Ishikawa (cell line): ENCODE measurements at regions not wholly inside any gene's neighbourhood (a gene's known extent, or its start where the extent isn't known, plus 50 kb on each side); places are given as distances from the start of the nearest gene placed in this dataset.

ENCODE experiments used
- CEBPB ChIP-seq: IDR thresholded peaks from 2 replicates; pipeline ENCODE4 v1.6.1; 2012
- CREB1 ChIP-seq: IDR thresholded peaks from 2 replicates; pipeline ENCODE4 v1.6.1; 2012; ENCODE audit warnings: low read depth
- EGR1 ChIP-seq: IDR thresholded peaks from 2 replicates; pipeline ENCODE4 v1.6.1; 2012
- EP300 ChIP-seq: IDR thresholded peaks from 2 replicates; pipeline ENCODE4 v1.6.1; 2012; ENCODE audit warnings: borderline replicate concordance
- FOXM1 ChIP-seq: IDR thresholded peaks from 2 replicates; pipeline ENCODE4 v1.6.1; 2012; ENCODE audit warnings: low read depth, borderline replicate concordance
- MAX ChIP-seq: IDR thresholded peaks from 2 replicates; pipeline ENCODE4 v1.6.1; 2012
- NFIC ChIP-seq: IDR thresholded peaks from 2 replicates; pipeline ENCODE4 v1.6.1; 2012
- RAD21 ChIP-seq: IDR thresholded peaks from 2 replicates; pipeline ENCODE4 v1.6.1; 2012; ENCODE audit warnings: low read depth
- TAF1 ChIP-seq: IDR thresholded peaks from 2 replicates; pipeline ENCODE4 v1.6.1; 2012; ENCODE audit warnings: low read depth, mild to moderate bottlenecking
- TCF12 ChIP-seq: IDR thresholded peaks from 2 replicates; pipeline ENCODE4 v1.6.1; 2012; ENCODE audit warnings: low read depth
- TEAD4 ChIP-seq: IDR thresholded peaks from 2 replicates; pipeline ENCODE4 v1.6.1; 2012
- YY1 ChIP-seq: IDR thresholded peaks from 2 replicates; pipeline ENCODE4 v1.6.1; 2012; ENCODE audit warnings: low read depth
- ZBTB7A ChIP-seq: IDR thresholded peaks from 2 replicates; pipeline ENCODE4 v1.6.1; 2012; ENCODE audit warnings: low read depth
- TF ChIP-seq, protein P1 (sequence below): IDR thresholded peaks from 2 replicates; pipeline ENCODE4 v1.6.1; 2012
- TF ChIP-seq, protein P2 (sequence below): IDR thresholded peaks from 2 replicates; pipeline ENCODE4 v1.6.1; 2012; ENCODE audit warnings: low read depth, mild to moderate bottlenecking

DNA sequence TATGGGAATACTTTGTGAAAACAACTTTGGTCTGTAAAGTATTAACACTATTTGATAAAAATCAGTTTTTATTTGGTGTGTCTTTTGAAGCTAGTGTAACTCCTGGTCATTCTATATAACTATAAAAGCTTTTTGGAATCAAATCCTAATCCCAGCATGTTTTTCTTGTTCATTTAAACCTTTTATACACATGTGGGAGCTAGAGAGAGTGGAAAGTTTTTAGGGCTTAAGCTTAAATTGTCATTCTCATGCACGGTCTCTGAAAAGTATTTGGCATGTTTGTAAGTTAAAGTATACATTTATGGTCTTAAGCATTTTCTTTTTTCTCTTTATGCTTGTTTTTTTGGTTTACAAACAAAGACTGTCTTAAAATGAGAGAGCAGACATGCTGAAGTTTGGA lies 83.4 kb upstream of the RARB start:
- TF ChIP-seq, protein P1, sequence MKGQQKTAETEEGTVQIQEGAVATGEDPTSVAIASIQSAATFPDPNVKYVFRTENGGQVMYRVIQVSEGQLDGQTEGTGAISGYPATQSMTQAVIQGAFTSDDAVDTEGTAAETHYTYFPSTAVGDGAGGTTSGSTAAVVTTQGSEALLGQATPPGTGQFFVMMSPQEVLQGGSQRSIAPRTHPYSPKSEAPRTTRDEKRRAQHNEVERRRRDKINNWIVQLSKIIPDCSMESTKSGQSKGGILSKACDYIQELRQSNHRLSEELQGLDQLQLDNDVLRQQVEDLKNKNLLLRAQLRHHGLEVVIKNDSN, result no peak
- TF ChIP-seq NFIC, result no peak
- TF ChIP-seq RAD21, result no peak
- TF ChIP-seq EP300, result no peak
- no peak for TF ChIP-seq TCF12
- TF ChIP-seq ZBTB7A, result no peak
- no peak for TF ChIP-seq FOXM1
- TF ChIP-seq TAF1, result no peak
- TF ChIP-seq CEBPB, result no peak
- no peak for TF ChIP-seq TEAD4
- no peak for TF ChIP-seq YY1
- TF ChIP-seq CREB1, result no peak
- TF ChIP-seq MAX, result no peak
- no peak for TF ChIP-seq EGR1
- TF ChIP-seq, protein P2, sequence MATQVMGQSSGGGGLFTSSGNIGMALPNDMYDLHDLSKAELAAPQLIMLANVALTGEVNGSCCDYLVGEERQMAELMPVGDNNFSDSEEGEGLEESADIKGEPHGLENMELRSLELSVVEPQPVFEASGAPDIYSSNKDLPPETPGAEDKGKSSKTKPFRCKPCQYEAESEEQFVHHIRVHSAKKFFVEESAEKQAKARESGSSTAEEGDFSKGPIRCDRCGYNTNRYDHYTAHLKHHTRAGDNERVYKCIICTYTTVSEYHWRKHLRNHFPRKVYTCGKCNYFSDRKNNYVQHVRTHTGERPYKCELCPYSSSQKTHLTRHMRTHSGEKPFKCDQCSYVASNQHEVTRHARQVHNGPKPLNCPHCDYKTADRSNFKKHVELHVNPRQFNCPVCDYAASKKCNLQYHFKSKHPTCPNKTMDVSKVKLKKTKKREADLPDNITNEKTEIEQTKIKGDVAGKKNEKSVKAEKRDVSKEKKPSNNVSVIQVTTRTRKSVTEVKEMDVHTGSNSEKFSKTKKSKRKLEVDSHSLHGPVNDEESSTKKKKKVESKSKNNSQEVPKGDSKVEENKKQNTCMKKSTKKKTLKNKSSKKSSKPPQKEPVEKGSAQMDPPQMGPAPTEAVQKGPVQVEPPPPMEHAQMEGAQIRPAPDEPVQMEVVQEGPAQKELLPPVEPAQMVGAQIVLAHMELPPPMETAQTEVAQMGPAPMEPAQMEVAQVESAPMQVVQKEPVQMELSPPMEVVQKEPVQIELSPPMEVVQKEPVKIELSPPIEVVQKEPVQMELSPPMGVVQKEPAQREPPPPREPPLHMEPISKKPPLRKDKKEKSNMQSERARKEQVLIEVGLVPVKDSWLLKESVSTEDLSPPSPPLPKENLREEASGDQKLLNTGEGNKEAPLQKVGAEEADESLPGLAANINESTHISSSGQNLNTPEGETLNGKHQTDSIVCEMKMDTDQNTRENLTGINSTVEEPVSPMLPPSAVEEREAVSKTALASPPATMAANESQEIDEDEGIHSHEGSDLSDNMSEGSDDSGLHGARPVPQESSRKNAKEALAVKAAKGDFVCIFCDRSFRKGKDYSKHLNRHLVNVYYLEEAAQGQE, result no peak

DNA sequence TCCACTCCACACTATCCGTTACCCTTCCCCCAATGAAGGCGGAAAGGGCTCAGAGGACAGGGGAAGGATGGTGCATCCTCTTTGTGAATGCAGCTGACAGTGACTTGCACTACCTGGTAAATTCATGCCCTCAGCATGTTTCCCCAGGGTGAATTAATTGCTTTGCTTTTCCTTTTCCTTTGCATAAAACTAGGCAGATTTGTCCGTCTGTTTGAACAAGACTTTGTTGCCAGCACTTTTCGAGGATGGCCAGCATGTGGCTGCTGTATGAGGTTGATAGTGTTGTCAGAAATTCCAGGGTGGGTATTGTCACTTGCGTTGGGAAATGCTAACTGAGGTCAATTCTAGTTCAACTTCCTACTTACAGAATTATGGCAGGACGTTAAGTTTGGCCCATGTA lies 79.0 kb upstream of the RARB start:
- TF ChIP-seq NFIC, result no peak
- TF ChIP-seq ZBTB7A, result no peak
- no peak for TF ChIP-seq CREB1
- no peak for TF ChIP-seq RAD21
- TF ChIP-seq YY1, result no peak
- TF ChIP-seq, protein P1, result no peak
- TF ChIP-seq, protein P2, result no peak
- no peak for TF ChIP-seq TEAD4
- no peak for TF ChIP-seq TCF12
- TF ChIP-seq CEBPB, result no peak
- TF ChIP-seq FOXM1, result no peak
- no peak for TF ChIP-seq TAF1
- TF ChIP-seq EGR1, result no peak

GRCh38 chr3:25349828-25350724 lies 78.0 kb upstream of the RARB start:
- no peak for TF ChIP-seq TEAD4
- no peak for TF ChIP-seq ZBTB7A
- TF ChIP-seq YY1, result no peak
- TF ChIP-seq EGR1, result no peak
- TF ChIP-seq, protein P2, result no peak
- no peak for TF ChIP-seq CREB1
- no peak for TF ChIP-seq CEBPB
- no peak for TF ChIP-seq EP300
- no peak for TF ChIP-seq MAX
- TF ChIP-seq FOXM1, result no peak
- TF ChIP-seq TCF12, result no peak

DNA sequence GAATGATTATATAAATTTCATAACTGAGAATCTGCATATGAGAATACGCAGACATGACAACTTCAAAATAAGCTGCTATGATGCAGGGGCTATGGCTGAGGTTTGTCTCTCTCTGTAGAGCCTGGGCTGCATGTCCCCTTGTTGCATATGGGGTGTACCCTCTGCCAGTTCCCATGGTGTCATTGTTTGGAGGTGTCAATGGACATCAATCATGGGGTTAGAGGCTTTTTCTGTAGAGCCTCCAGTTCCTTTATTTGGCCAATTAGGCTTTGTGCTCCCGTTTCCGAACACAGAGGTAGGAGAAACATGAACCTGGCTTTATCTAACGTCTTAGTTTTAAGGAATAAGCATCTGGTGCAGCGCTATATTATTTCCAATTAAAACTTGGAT lies 77.3 kb upstream of the RARB start:
- TF ChIP-seq MAX (no peak), NFIC (no peak)
